Endodermal cell (in vitro differentiated cells): ENCODE measurements at regions not wholly inside any gene's neighbourhood (a gene's known extent, or its start where the extent isn't known, plus 50 kb on each side); places are given as distances from the start of the nearest gene placed in this dataset.
A peak's percentile ranks its signal among the peaks of the same experiment; 100 is the strongest.
"Not testable (repeated sequence)": the region's sequence is repeated elsewhere in the genome, so short reads cannot be mapped to it uniquely, and the experiment has no call there.

Experiments
- DNase-seq: peaks from one replicate; pipeline ENCODE4 v3.0.0-alpha.2; 2017
- H3K27ac ChIP-seq: 2 replicates; pipeline ENCODE4 v1.5.1; 2013; ENCODE audit warnings: mild to moderate bottlenecking, low read depth, low read length, moderate library complexity
- H3K27me3 ChIP-seq: 2 replicates; pipeline ENCODE4 v1.6.1; 2013; ENCODE audit warnings: mild to moderate bottlenecking, low read length, moderate library complexity; ENCODE audit not compliant: insufficient read depth, control insufficient read depth, poor library complexity, severe bottlenecking
- H3K36me3 ChIP-seq: 2 replicates; pipeline ENCODE4 v1.7.0; 2013; ENCODE audit warnings: mild to moderate bottlenecking, low read length, moderate library complexity; ENCODE audit not compliant: control insufficient read depth, insufficient read depth
- H3K4me1 ChIP-seq: one replicate; pipeline ENCODE4 v1.7.0; 2013; ENCODE audit warnings: low read length; ENCODE audit not compliant: control insufficient read depth, insufficient read depth
- H3K4me3 ChIP-seq: 2 replicates; pipeline ENCODE4 v1.5.1; 2013; ENCODE audit warnings: mild to moderate bottlenecking, low read length, moderate library complexity
- H3K9ac ChIP-seq: 2 replicates; pipeline ENCODE4 v1.6.1; 2013; ENCODE audit warnings: mild to moderate bottlenecking, low read length, moderate library complexity; ENCODE audit not compliant: poor library complexity, severe bottlenecking; ENCODE audit errors: extremely low read depth
- H3K9me3 ChIP-seq: 2 replicates; pipeline ENCODE4 v1.6.1; 2013; ENCODE audit warnings: mild to moderate bottlenecking, low read length, moderate library complexity; ENCODE audit not compliant: control insufficient read depth
- H3K27ac Mint-ChIP-seq: 2 replicates; pipeline ENCODE4 v1.8.0; 2020; ENCODE audit warnings: mixed read lengths
- H3K27me3 Mint-ChIP-seq: 2 replicates; pipeline ENCODE4 v1.8.0; 2021; ENCODE audit warnings: mild to moderate bottlenecking, mixed read lengths; ENCODE audit not compliant: insufficient read depth
- H3K36me3 Mint-ChIP-seq: 2 replicates; pipeline ENCODE4 v1.8.0; 2020; ENCODE audit warnings: low read depth, mixed read lengths
- H3K4me1 Mint-ChIP-seq: 2 replicates; pipeline ENCODE4 v1.8.0; 2020; ENCODE audit warnings: mixed read lengths
- H3K4me3 Mint-ChIP-seq: 2 replicates; pipeline ENCODE4 v1.8.0; 2020; ENCODE audit warnings: mild to moderate bottlenecking, moderate library complexity, mixed read lengths
- H3K9me3 Mint-ChIP-seq: 2 replicates; pipeline ENCODE4 v1.8.0; 2020; ENCODE audit warnings: mild to moderate bottlenecking, mixed read lengths
- WGBS, 2 experiments: methylation state at CpG; one replicate each; pipeline versions ENCODE4 v1.1.5 to v1.1.7; 2013; ENCODE audit warnings: missing lambda C conversion rate in 2 of 2, mixed read lengths in 1 of 2; ENCODE audit not compliant: insufficient coverage in 1 of 2, insufficient read length in 1 of 2; 5-methylcytosine and 5-hydroxymethylcytosine counted together
- TF ChIP-seq, protein P1 (sequence below): fragments of 200-600 bp; sonication (generic); conservative IDR thresholded peaks from 2 replicates; pipeline ENCODE4 v1.5.0; 2021; ENCODE audit warnings: antibody characterized with exemption, mild to moderate bottlenecking

DNA sequence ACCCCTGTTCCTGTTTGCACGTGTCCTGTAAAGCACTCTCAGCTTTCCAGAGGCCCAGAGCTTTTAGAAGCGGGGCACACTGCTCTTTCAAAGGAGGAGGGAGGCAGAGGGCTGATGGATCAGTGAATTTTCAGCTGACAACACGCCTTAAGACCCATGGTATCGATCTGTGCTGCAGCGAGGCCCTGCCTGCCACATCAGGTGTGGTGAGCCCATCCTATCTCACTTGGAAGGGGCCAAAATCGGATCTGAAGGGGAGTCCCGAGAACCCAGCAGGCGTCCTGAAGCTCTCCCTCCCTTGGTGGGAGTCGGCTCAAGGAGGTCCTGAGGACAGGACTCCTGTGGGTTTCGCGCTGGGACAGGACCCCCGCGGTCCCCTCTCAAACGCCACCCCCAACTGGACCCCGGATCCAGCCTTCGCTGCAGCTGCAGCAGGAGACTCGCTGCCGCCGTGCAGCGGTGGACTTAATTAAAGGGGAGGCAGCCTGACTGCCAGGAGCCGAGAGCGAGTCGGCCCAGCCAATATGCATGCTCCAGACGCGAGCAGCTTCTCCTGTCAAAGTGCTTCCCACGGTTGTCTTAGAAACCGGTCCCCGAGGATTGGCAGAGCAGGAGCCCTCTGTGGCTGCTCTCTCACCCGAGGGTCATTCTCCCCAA is 580.0 kb upstream of the ZNF337 start:
- no peaks in the 10 kb centered on the region for H3K27me3 ChIP-seq
- no peak overlapping the region for H3K9ac ChIP-seq
- TF ChIP-seq, protein P1, sequence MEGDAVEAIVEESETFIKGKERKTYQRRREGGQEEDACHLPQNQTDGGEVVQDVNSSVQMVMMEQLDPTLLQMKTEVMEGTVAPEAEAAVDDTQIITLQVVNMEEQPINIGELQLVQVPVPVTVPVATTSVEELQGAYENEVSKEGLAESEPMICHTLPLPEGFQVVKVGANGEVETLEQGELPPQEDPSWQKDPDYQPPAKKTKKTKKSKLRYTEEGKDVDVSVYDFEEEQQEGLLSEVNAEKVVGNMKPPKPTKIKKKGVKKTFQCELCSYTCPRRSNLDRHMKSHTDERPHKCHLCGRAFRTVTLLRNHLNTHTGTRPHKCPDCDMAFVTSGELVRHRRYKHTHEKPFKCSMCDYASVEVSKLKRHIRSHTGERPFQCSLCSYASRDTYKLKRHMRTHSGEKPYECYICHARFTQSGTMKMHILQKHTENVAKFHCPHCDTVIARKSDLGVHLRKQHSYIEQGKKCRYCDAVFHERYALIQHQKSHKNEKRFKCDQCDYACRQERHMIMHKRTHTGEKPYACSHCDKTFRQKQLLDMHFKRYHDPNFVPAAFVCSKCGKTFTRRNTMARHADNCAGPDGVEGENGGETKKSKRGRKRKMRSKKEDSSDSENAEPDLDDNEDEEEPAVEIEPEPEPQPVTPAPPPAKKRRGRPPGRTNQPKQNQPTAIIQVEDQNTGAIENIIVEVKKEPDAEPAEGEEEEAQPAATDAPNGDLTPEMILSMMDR, result no peak
- H3K4me1 Mint-ChIP-seq, result no peaks in the 10 kb centered on the region
- DNase-seq, result peak; percentile 52
- H3K9me3 ChIP-seq, result no peaks in the 10 kb centered on the region
- peaks cover 3% of the 10 kb centered on the region for H3K27me3 Mint-ChIP-seq
- H3K27ac ChIP-seq, result no peak overlapping the region
- WGBS, 2 experiments, result 84 to 87% methylated on average over 19 to 29 of the region's 29 CpGs
- no peak overlapping the region for H3K4me3 Mint-ChIP-seq
- H3K36me3 ChIP-seq, result no peaks in the 10 kb centered on the region
- no peaks in the 10 kb centered on the region for H3K4me1 ChIP-seq
- no peaks in the 10 kb centered on the region for H3K36me3 Mint-ChIP-seq
- H3K9me3 Mint-ChIP-seq, result no peaks in the 10 kb centered on the region
- H3K4me3 ChIP-seq, result no peak overlapping the region
- H3K27ac Mint-ChIP-seq, result no peak overlapping the region

DNA sequence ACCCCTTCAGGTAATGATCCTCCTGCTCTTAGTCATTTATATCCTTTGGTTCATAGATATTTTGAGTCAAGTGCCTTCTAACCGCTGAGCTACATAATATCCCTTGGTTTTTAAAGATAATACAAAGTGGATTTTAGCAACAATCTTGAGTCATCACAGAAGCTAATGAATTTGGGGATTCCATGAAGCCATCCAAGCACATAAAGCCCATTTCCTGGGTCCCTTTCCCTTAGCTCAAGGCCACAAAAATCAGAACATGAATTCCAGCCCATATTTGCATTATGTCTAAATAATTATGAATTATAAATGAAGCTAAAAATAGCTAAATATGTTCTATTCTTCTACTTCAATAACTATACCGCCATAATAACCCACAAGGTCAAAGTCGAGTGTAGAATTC is 572.1 kb upstream of the ZNF337 start:
- H3K27ac ChIP-seq, H3K27ac Mint-ChIP-seq, H3K4me3 ChIP-seq, H3K4me1 ChIP-seq, H3K36me3 ChIP-seq, H3K27me3 ChIP-seq, H3K4me3 Mint-ChIP-seq, H3K4me1 Mint-ChIP-seq, H3K9me3 Mint-ChIP-seq, H3K9me3 ChIP-seq, H3K27me3 Mint-ChIP-seq, DNase-seq, H3K36me3 Mint-ChIP-seq, H3K9ac ChIP-seq: not testable (repeated sequence)
- WGBS, 2 experiments, result 86 to 100% methylated on average over 1 to 2 of the region's 3 CpGs

DNA sequence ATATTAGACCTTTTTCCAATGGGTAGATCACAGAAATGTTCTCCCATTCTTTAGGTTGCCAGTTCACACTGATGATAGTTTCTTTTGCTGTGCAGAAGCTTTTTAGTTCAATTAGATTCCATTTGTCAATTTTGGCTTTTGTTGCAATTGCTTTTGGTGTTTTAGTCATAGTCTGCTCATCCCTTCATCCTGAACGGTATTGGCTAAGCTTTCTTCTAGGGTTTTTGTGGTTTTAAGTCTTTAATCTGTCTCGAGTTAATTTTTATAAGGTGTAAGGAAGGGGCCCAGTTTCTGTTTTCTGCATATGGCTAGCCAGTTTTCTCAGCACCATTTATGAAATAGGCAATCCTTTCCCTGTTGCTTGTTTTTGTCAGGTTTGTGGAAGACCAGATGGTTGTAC is 564.3 kb upstream of the ZNF337 start:
- H3K9me3 ChIP-seq, H3K27ac Mint-ChIP-seq, H3K4me1 Mint-ChIP-seq, DNase-seq, H3K9ac ChIP-seq, H3K4me3 Mint-ChIP-seq, H3K27ac ChIP-seq, H3K4me1 ChIP-seq, H3K36me3 ChIP-seq, H3K27me3 Mint-ChIP-seq, H3K4me3 ChIP-seq, H3K27me3 ChIP-seq, H3K36me3 Mint-ChIP-seq: not testable (repeated sequence)
- 87% methylated on average over 2 of the region's 2 CpGs; no CpG with 5 or more reads in 1 of the 2 experiments for WGBS, 2 experiments
- peaks cover 12% of the 10 kb centered on the region for H3K9me3 Mint-ChIP-seq

DNA sequence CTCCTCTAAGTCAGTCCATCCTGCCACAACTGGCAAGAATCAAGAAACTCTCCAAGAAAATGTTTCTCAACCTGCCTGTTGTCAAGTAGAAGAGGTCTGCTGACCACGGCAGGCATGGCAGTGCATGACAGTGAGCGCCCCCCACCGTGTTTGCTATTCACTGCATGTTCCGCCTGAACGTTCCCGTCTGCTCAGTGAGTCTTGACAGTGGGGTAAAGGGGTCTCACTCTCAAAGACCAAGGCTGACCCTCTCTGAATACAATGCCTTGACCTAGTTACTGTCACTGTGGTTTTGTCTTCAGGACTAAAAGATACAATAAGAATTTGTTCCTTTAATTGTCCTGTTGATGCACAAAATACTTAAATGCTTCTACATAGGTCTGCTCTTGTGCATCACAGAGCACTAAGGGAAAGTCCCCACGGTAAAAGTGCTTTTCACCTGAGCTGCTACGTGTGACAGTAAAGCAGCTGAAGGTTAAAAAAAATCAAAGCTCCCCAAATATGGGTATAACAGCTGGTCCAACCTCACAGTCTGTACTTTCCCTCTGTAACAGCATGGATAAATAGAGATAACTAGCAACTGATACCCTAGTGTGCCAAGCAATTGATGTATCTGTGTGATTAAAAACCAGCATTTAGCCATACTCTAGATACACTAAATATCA is 555.8 kb upstream of the ZNF337 start:
- H3K27ac Mint-ChIP-seq, H3K27ac ChIP-seq, H3K4me3 Mint-ChIP-seq, H3K36me3 ChIP-seq, H3K27me3 Mint-ChIP-seq, H3K4me1 Mint-ChIP-seq, H3K4me3 ChIP-seq, H3K9me3 ChIP-seq, H3K27me3 ChIP-seq, H3K36me3 Mint-ChIP-seq, H3K9ac ChIP-seq, H3K4me1 ChIP-seq: not testable (repeated sequence)
- TF ChIP-seq, protein P1, result peak; percentile 19
- WGBS, 2 experiments, result 73 to 75% methylated on average over 2 to 8 of the region's 8 CpGs
- peaks cover 20% of the 10 kb centered on the region for H3K9me3 Mint-ChIP-seq
- DNase-seq, result peak; percentile 51

DNA sequence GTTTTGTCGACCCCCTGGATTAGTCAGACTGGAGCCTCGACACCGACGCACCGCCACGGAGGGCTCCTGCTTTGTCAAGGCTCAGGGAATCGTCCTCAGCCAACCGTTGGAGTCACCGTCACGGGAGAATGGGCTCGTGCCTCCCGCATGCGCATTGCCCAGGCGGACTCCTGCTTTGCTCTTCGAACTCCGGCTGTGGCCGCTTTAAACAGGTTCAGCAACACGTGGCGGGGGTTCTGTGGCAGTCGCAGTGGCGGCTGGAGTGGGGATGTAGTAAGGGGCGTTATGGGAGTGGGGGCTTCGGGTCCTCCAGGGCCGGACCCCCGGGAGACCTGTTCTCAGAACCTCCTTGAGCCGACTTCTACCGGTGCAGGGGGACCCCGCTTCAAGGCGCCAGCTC is 554.7 kb upstream of the ZNF337 start:
- H3K27ac Mint-ChIP-seq, H3K36me3 Mint-ChIP-seq, H3K27me3 Mint-ChIP-seq, H3K36me3 ChIP-seq, DNase-seq, H3K27me3 ChIP-seq, H3K9ac ChIP-seq, H3K9me3 ChIP-seq, H3K27ac ChIP-seq, H3K4me1 Mint-ChIP-seq, H3K4me1 ChIP-seq, H3K4me3 Mint-ChIP-seq, H3K4me3 ChIP-seq: not testable (repeated sequence)
- peaks cover 19% of the 10 kb centered on the region for H3K9me3 Mint-ChIP-seq
- 90 to 93% methylated on average over 17 to 29 of the region's 29 CpGs for WGBS, 2 experiments
